Trophoblast cell (in vitro differentiated cells and primary cell): ENCODE measurements at regions not wholly inside any gene's neighbourhood (a gene's known extent, or its start where the extent isn't known, plus 50 kb on each side); places are given as distances from the start of the nearest gene placed in this dataset.

Source experiments
- DNase-seq, 2 donors: peaks; one replicate each; pipeline ENCODE4 v3.0.0-alpha.2; 2016
- H2AFZ ChIP-seq: 2 replicates; pipeline ENCODE4 v1.6.1; 2013; ENCODE audit warnings: low read length, moderate library complexity, mild to moderate bottlenecking; ENCODE audit not compliant: insufficient read depth, poor library complexity
- H2AK5ac ChIP-seq: 2 replicates; pipeline ENCODE4 v1.6.1; 2013; ENCODE audit warnings: mild to moderate bottlenecking, low read length
- H2BK120ac ChIP-seq: 2 replicates; pipeline ENCODE4 v1.6.1; 2013; ENCODE audit warnings: low read length, mild to moderate bottlenecking, moderate library complexity; ENCODE audit not compliant: insufficient read depth, poor library complexity
- H2BK12ac ChIP-seq: 2 replicates; pipeline ENCODE4 v1.6.1; 2013; ENCODE audit warnings: mild to moderate bottlenecking, low read length, moderate library complexity
- H2BK5ac ChIP-seq: 2 replicates; pipeline ENCODE4 v1.6.1; 2013; ENCODE audit warnings: low read length, low read depth, moderate library complexity, mild to moderate bottlenecking; ENCODE audit not compliant: poor library complexity
- H3K14ac ChIP-seq: 2 replicates; pipeline ENCODE4 v1.6.1; 2013; ENCODE audit warnings: mild to moderate bottlenecking, low read length
- H3K18ac ChIP-seq: 2 replicates; pipeline ENCODE4 v1.6.1; 2013; ENCODE audit warnings: mild to moderate bottlenecking, low read length
- H3K23ac ChIP-seq: 2 replicates; pipeline ENCODE4 v1.6.1; 2013; ENCODE audit warnings: low read length
- H3K27ac ChIP-seq: 2 replicates; pipeline ENCODE4 v1.5.1; 2013; ENCODE audit warnings: low read depth, mild to moderate bottlenecking, inconsistent platforms, low read length, moderate library complexity
- H3K27me3 ChIP-seq: 2 replicates; pipeline ENCODE4 v1.6.1; 2013; ENCODE audit warnings: inconsistent platforms, mild to moderate bottlenecking, low read length, moderate library complexity; ENCODE audit not compliant: insufficient read depth
- H3K36me3 ChIP-seq, 2 experiments: 1 replicate in 1 of 2; 2 replicates in 1 of 2; pipeline ENCODE4 v1.6.1; 2013; ENCODE audit warnings: low read length in 2 of 2, mild to moderate bottlenecking in 2 of 2, moderate library complexity in 1 of 2; ENCODE audit not compliant: insufficient read depth in 2 of 2, control insufficient read depth in 1 of 2
- H3K4ac ChIP-seq: 2 replicates; pipeline ENCODE4 v1.6.1; 2013; ENCODE audit warnings: low read depth, mild to moderate bottlenecking, low read length, moderate library complexity
- H3K4me1 ChIP-seq, 2 experiments: 1 replicate in 1 of 2; 2 replicates in 1 of 2; pipeline ENCODE4 v1.6.1; 2013; ENCODE audit warnings: low read length in 2 of 2, mild to moderate bottlenecking in 2 of 2, moderate library complexity in 1 of 2; ENCODE audit not compliant: insufficient read depth in 2 of 2, control insufficient read depth in 1 of 2
- H3K4me2 ChIP-seq: 2 replicates; pipeline ENCODE4 v1.6.1; 2013; ENCODE audit warnings: inconsistent platforms, mild to moderate bottlenecking, low read length, moderate library complexity
- H3K4me3 ChIP-seq: 2 replicates; pipeline ENCODE4 v1.5.1; 2013; ENCODE audit warnings: mild to moderate bottlenecking, low read depth, low read length, inconsistent platforms
- H3K79me1 ChIP-seq: one replicate; pipeline ENCODE4 v1.6.1; 2013; ENCODE audit warnings: low read length
- H3K79me2 ChIP-seq: 2 replicates; pipeline ENCODE4 v1.6.1; 2013; ENCODE audit warnings: low read length, mild to moderate bottlenecking; ENCODE audit not compliant: control insufficient read depth, insufficient read depth, poor library complexity
- H3K9ac ChIP-seq: 2 replicates; pipeline ENCODE4 v1.6.1; 2013; ENCODE audit warnings: mild to moderate bottlenecking, low read length
- H3K9me3 ChIP-seq: 2 replicates; pipeline ENCODE4 v1.6.1; 2013; ENCODE audit warnings: low read depth, mild to moderate bottlenecking, control low read depth, inconsistent platforms, low read length; ENCODE audit not compliant: insufficient read depth
- H4K12ac ChIP-seq: 2 replicates; pipeline ENCODE4 v1.6.1; 2013; ENCODE audit warnings: low read depth, mild to moderate bottlenecking, low read length, moderate library complexity
- H4K8ac ChIP-seq: 2 replicates; pipeline ENCODE4 v1.6.1; 2013; ENCODE audit warnings: low read depth, mild to moderate bottlenecking, low read length, moderate library complexity
- H4K91ac ChIP-seq: one replicate; pipeline ENCODE4 v1.6.1; 2013; ENCODE audit warnings: low read depth, mild to moderate bottlenecking, low read length, moderate library complexity
- WGBS: extraction: QIAGEN DNeasy Blood & Tissue Kit; methylation state at CpG from one replicate; pipeline ENCODE4 v1.1.7; 2013; ENCODE audit warnings: missing lambda C conversion rate; ENCODE audit not compliant: insufficient read length, insufficient coverage; ENCODE audit errors: extremely low coverage; 5-methylcytosine and 5-hydroxymethylcytosine counted together

DNA sequence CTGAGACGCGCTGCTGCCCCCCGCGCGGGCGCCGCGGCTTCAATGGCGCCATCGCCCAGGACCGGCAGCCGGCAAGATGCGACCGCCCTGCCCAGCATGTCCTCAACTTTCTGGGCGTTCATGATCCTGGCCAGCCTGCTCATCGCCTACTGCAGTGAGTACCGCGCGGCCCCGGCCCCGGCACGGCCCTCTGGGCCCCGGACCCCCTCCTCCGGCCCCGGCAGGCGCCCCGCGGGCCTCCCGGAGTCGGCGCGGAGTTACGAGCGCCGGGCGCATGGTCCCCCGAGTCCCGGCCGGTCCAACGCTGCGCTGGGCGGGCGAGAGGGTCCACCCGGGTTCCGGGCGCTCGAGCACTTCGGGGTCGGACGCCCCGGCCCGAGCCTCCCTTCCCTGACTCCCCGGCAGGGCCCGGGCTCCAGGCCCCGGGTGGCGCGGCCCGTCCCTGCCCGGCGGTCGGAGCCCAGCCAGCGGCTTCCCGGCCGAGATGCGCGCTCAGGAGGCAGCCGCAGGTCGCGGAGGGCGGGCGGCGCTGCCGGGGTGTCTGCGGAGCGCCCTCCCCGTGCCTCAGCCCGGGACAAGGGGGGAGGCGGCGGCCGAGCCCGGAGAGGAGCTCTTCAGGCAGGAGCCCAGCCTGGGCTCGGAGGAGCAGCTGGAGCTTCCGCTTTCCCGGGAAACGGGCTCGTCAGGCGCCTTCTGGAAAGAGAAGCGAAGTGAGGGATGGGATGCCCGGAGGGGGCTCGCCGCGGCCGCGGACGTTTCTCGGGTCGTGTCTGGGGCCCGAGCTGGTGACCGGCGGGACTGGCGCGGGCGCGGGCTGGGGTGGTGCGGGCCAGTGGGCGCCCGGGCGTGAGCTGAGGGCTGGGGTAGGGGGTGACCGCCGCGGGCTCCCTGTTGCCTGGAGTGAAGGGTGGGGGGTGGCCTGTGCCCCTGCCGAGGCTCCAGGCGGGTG, 1337.8 kb downstream of the BRD1 start:
- Histone ChIP-seq H3K4ac (no peak overlapping the region), H3K79me2 (no peaks in the 10 kb centered on the region), H3K18ac (no peak overlapping the region), H2BK12ac (no peak overlapping the region), H2AFZ (peak overlapping the region; percentile 62), H3K9me3 (peaks cover 12% of the 10 kb centered on the region), H3K23ac (no peak overlapping the region), H3K4me1 (peaks cover 0 to 6% of the 10 kb centered on the region in 2 experiments), H3K27me3 (peaks cover 35% of the 10 kb centered on the region), H3K27ac (no peak overlapping the region), H2BK120ac (no peak overlapping the region), H2AK5ac (no peak overlapping the region), H3K36me3 (no peaks in the 10 kb centered on the region), H3K4me3 (peak overlapping the region; percentile 72), H4K12ac (no peak overlapping the region), H3K79me1 (no peaks in the 10 kb centered on the region), H4K91ac (no peak overlapping the region), H4K8ac (no peak overlapping the region), H2BK5ac (no peak overlapping the region), H3K9ac (no peak overlapping the region), H3K4me2 (peak overlapping the region; percentile 93), H3K14ac (no peak overlapping the region)
- no CpG with 5 or more reads among the region's 113 CpGs for WGBS
- no peak for DNase-seq

DNA sequence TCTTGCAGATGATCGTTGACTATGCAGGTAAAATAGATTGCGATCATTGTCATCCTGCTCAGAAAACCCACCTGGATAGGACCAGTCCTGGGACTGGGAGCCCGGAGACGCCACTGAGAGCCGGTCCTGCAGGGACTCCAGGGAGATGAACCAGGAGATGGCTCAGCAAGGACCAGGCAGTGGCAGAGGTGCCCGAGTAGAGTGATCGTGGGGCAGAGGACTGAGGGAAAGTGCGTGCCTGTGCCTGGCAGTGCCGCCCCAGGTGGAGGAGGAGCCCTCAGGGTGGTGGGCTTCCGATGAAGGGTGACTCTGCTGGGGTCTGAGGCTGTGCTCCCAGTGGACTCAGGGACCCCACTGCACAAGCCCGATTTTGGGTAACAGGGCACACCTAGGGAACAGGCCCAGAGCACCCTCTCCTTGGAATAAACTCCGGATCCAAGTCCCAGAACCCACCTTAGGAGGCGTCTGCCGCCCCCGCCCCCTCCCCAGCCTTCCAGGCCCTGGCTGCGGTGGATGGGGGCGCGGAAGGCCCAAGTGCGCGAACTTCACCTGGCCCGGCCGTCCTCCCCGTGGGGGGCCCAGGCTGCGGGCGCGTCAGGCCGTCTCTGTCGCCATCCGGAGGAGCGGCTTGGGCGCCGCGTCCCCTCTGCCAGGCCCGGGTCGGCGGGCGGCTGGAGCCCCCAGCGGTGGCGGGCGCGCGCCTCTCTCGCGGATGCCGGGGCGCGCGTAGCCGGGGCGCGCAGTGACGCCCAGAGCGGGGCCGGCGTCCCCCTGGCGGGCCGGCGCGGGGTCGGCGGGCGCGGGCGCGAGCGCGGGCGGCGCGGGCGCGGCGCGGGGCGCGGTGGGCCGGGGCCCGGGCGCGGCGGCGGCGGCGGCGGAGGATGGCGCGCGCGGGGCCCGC, 1338.8 kb downstream of the BRD1 start:
- H3K9ac ChIP-seq = no peak overlapping the region
- no peaks in the 10 kb centered on the region for H3K79me2 ChIP-seq
- no peak overlapping the region for H4K8ac ChIP-seq
- no peak overlapping the region for H3K23ac ChIP-seq
- DNase-seq = no peak
- H3K9me3 ChIP-seq = peaks cover 12% of the 10 kb centered on the region
- no peak overlapping the region for H2AK5ac ChIP-seq
- H3K14ac ChIP-seq = no peak overlapping the region
- H4K91ac ChIP-seq = no peak overlapping the region
- H3K4me2 ChIP-seq = peak overlapping the region; percentile 93
- H3K4me3 ChIP-seq = no peak overlapping the region
- H3K79me1 ChIP-seq = no peaks in the 10 kb centered on the region
- no peak overlapping the region for H4K12ac ChIP-seq
- H2AFZ ChIP-seq = no peak overlapping the region
- no peak overlapping the region for H2BK120ac ChIP-seq
- no peak overlapping the region for H3K27ac ChIP-seq
- H3K36me3 ChIP-seq = no peaks in the 10 kb centered on the region
- H3K4me1 ChIP-seq = peaks cover 0 to 6% of the 10 kb centered on the region in 2 experiments
- no peak overlapping the region for H3K4ac ChIP-seq
- no peak overlapping the region for H2BK12ac ChIP-seq
- H3K27me3 ChIP-seq = peaks cover 35% of the 10 kb centered on the region
- WGBS = no CpG with 5 or more reads among the region's 90 CpGs
- H3K18ac ChIP-seq = no peak overlapping the region
- no peak overlapping the region for H2BK5ac ChIP-seq

DNA sequence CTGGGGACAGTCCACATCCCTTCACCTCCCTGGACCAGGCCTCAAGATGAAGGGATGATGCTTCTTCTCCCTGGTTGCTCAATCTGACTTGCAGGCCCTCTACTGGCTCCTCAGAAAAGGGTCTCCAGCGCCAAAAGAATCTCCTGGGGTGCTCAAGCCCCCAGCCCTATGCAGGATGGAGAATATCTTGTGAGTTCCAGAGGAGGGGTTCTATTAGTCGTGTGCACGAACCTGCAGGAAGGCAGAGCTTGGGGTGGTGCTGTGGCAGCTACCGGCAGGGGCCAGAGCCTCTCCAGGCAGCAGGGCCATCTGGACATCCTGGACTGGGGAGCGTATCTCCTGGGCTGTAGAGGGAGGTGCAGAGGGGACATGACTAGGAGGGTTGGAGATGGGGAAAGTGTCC, 1339.5 kb downstream of the BRD1 start:
- H2BK12ac ChIP-seq = no peak overlapping the region
- H3K36me3 ChIP-seq = no peaks in the 10 kb centered on the region
- no peak overlapping the region for H3K27ac ChIP-seq
- H4K8ac ChIP-seq = no peak overlapping the region
- no peak overlapping the region for H2AK5ac ChIP-seq
- no peak overlapping the region for H3K14ac ChIP-seq
- H3K4me2 ChIP-seq = no peak overlapping the region
- no peak overlapping the region for H3K18ac ChIP-seq
- H3K4me1 ChIP-seq = peaks cover 0 to 6% of the 10 kb centered on the region in 2 experiments
- no peak overlapping the region for H2BK5ac ChIP-seq
- no CpG with 5 or more reads among the region's 5 CpGs for WGBS
- H3K9me3 ChIP-seq = peaks cover 12% of the 10 kb centered on the region
- no peak overlapping the region for H3K23ac ChIP-seq
- H3K79me2 ChIP-seq = no peaks in the 10 kb centered on the region
- no peak overlapping the region for H3K4me3 ChIP-seq
- no peak overlapping the region for H3K9ac ChIP-seq
- no peak overlapping the region for H4K12ac ChIP-seq
- H3K79me1 ChIP-seq = no peaks in the 10 kb centered on the region
- no peak overlapping the region for H3K4ac ChIP-seq
- H2BK120ac ChIP-seq = no peak overlapping the region
- no peak overlapping the region for H4K91ac ChIP-seq
- H2AFZ ChIP-seq = no peak overlapping the region
- peaks cover 35% of the 10 kb centered on the region for H3K27me3 ChIP-seq
- no peak for DNase-seq

DNA sequence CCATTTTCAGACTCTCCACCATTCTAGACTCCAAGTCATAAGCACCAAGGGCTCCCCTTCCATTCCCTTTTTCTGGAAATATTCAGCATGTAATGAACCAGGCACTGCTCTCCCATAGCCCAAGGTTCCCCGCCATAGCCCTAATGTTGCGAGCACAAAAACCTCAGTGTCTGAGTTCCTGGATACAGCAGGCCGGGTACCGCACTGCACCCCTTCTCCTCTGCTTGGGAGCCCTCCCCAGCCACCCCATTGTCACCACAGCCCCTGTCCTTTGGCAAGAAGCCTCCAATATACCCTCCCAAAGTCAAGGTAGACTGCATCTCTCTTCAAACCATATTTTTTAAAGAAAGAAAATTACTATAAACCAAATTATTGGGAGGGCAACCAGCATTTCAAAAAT, 1341.1 kb downstream of the BRD1 start:
- no peak overlapping the region for H2AK5ac ChIP-seq
- no peak overlapping the region for H3K4me2 ChIP-seq
- H3K4me3 ChIP-seq = no peak overlapping the region
- DNase-seq = no peak
- H2BK120ac ChIP-seq = no peak overlapping the region
- H2BK5ac ChIP-seq = no peak overlapping the region
- H2BK12ac ChIP-seq = no peak overlapping the region
- no peak overlapping the region for H4K91ac ChIP-seq
- H3K18ac ChIP-seq = no peak overlapping the region
- peaks cover 9% of the 10 kb centered on the region for H3K9me3 ChIP-seq
- peaks cover 0 to 6% of the 10 kb centered on the region in 2 experiments for H3K4me1 ChIP-seq
- no peak overlapping the region for H4K12ac ChIP-seq
- H3K23ac ChIP-seq = no peak overlapping the region
- H3K27ac ChIP-seq = no peak overlapping the region
- H3K14ac ChIP-seq = no peak overlapping the region
- H3K4ac ChIP-seq = no peak overlapping the region
- no peak overlapping the region for H4K8ac ChIP-seq
- H3K9ac ChIP-seq = no peak overlapping the region
- no CpG with 5 or more reads among the region's 4 CpGs for WGBS
- peaks cover 33% of the 10 kb centered on the region for H3K27me3 ChIP-seq
- H3K79me1 ChIP-seq = no peaks in the 10 kb centered on the region
- H2AFZ ChIP-seq = no peak overlapping the region
- H3K79me2 ChIP-seq = no peaks in the 10 kb centered on the region
- no peaks in the 10 kb centered on the region for H3K36me3 ChIP-seq
